PC-9 (cell line): ENCODE measurements at regions not wholly inside any gene's neighbourhood (a gene's known extent, or its start where the extent isn't known, plus 50 kb on each side); places are given as distances from the start of the nearest gene placed in this dataset.

Experiments used
- CTCF ChIP-seq: fragments of 200-600 bp; sonication (generic); conservative IDR thresholded peaks from 2 replicates; pipeline ENCODE4 v1.6.1; 2017; ENCODE audit warnings: mixed run types, antibody characterized with exemption, mild to moderate bottlenecking, moderate library complexity
- EZH2 ChIP-seq: fragments of 200-600 bp; sonication (generic); IDR thresholded peaks from 2 replicates; pipeline ENCODE4 v1.8.0; 2017; ENCODE audit warnings: antibody characterized with exemption, low read depth

DNA sequence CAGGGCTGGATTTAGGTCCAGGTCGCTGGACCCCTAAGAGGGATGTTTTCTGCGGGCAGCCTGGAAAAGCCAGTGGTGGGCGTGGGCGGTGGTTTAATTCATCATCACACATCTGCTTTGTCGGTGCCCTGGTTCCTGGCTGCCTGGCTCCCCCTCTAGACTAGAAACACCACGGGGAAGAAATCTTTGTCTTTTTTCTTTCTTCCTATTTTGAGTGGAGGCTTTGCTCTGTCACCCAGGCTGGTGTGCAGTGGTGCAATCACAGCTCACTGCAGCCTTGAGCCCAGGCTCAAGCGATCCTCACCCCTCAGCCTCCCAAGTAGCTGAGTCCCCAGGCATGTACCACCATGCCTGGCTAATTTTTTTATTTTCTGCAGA lies 86.6 kb upstream of the LINC01488 start:
- TF ChIP-seq CTCF = no peak
- TF ChIP-seq EZH2 = no peak
